HCT116 (cell line): ENCODE measurements at regions not wholly inside any gene's neighbourhood (a gene's known extent, or its start where the extent isn't known, plus 50 kb on each side); places are given as distances from the start of the nearest gene placed in this dataset.

Source experiments
- ATAC-seq: fragments of 200-7000 bp; cut with Tn5 transposase; 2 replicates; pipeline ENCODE4 v1.9.1; 2020; ENCODE audit warnings: mild to moderate bottlenecking, moderate library complexity
- BruUV-seq: library from RNA; stranded (reverse); fragments of 400-500 nt; replicated peaks from 2 replicates; lab custom pipeline; 2021; lab: Mats Ljungman, UMichigan
- CTCF ChIA-PET: fragments of 300-600 bp; sonication (Branson Sonifier 250); formaldehyde crosslinking; loops from one replicate; lab custom pipeline; 2021; ENCODE audit warnings: antibody characterized with exemption; lab: Charles Lee
- POLR2A ChIA-PET: fragments of 300-600, 350-600 bp; sonication (Branson Sonifier 250); formaldehyde crosslinking; loops from one replicate; lab custom pipeline; 2021; ENCODE audit warnings: antibody characterized with exemption; lab: Charles Lee
- RAD21 ChIA-PET, 2 experiments: fragments of 300-600 bp; sonication (Branson Sonifier 250); formaldehyde crosslinking; loops; one replicate each; lab custom pipeline; 2023; ENCODE audit warnings: low total read pairs in 2 of 2; ENCODE audit not compliant: uncharacterized antibody in 2 of 2, unreplicated experiment in 2 of 2, low non-redundant PET in 1 of 2; lab: Charles Lee
- DNase-seq: peaks from one replicate; pipeline ENCODE4 v3.0.0-alpha.2; 2010; ENCODE audit warnings: low read depth, low spot score
- H2AFZ ChIP-seq: fragments of 200-600 bp; shearing (Covaris generic), sonication (generic); 2 replicates; pipeline ENCODE4 v1.6.1; 2017; ENCODE audit warnings: low read depth, mixed run types, mixed read lengths, antibody characterized with exemption, low read length; ENCODE audit not compliant: poor library complexity, severe bottlenecking
- H3K27ac ChIP-seq: 2 replicates; pipeline ENCODE4 v1.5.1; 2012; ENCODE audit warnings: low read depth, low read length
- H3K27me3 ChIP-seq: fragments of 200-600 bp; sonication (generic); 2 replicates; pipeline ENCODE4 v1.6.1; 2016; ENCODE audit warnings: mixed run types, low read length, mixed read lengths; ENCODE audit not compliant: insufficient read depth
- H3K36me3 ChIP-seq, 2 experiments: fragments of 200-500 bp in 1 of 2; fragments of 200-600 bp in 1 of 2; sonication (Bioruptor generic) in 1 of 2; sonication (generic) in 1 of 2; 2 replicates each; pipeline versions ENCODE4 v1.5.1 to v1.6.1; 2014 to 2016; ENCODE audit warnings: low read length in 2 of 2, inconsistent platforms in 1 of 2, mixed read lengths in 1 of 2, mixed run types in 1 of 2; ENCODE audit not compliant: insufficient read depth in 2 of 2, control insufficient read depth in 1 of 2
- H3K4me1 ChIP-seq, 2 experiments: fragments of 200-600 bp in 1 of 2; sonication (generic) in 1 of 2; 2 replicates each; pipeline versions ENCODE4 v1.5.1 to v1.6.1; 2012 to 2017; ENCODE audit warnings: low read length in 2 of 2, inconsistent platforms in 1 of 2, mild to moderate bottlenecking in 1 of 2, mixed read lengths in 1 of 2, mixed run types in 1 of 2, moderate library complexity in 1 of 2; ENCODE audit not compliant: insufficient read depth in 2 of 2, control insufficient read depth in 1 of 2
- H3K4me2 ChIP-seq: fragments of 200-600 bp; sonication (generic); 2 replicates; pipeline ENCODE4 v1.6.1; 2017; ENCODE audit warnings: mixed run types, low read length, mixed read lengths
- H3K4me3 ChIP-seq, 2 experiments: fragments of 200-600 bp in 1 of 2; sonication (generic) in 1 of 2; replicated peaks in 1 of 2; 2 replicates each; pipeline ENCODE4 v1.5.1; 2011 to 2016; ENCODE audit warnings: low read length in 2 of 2, control low read depth in 1 of 2, low read depth in 1 of 2, mild to moderate bottlenecking in 1 of 2, mixed read lengths in 1 of 2, mixed run types in 1 of 2
- H3K79me2 ChIP-seq: fragments of 200-600 bp; sonication (generic); 2 replicates; pipeline ENCODE4 v1.6.1; 2017; ENCODE audit warnings: mild to moderate bottlenecking, mixed run types, low read length, moderate library complexity, mixed read lengths; ENCODE audit not compliant: insufficient read depth
- H3K9ac ChIP-seq: fragments of 200-600 bp; sonication (generic); 2 replicates; pipeline ENCODE4 v1.6.1; 2016; ENCODE audit warnings: low read length, mixed read lengths
- H3K9me2 ChIP-seq: fragments of 200-600 bp; sonication (generic), shearing (Covaris generic); 2 replicates; pipeline ENCODE4 v1.6.1; 2017; ENCODE audit warnings: mixed run types, mild to moderate bottlenecking, moderate library complexity; ENCODE audit not compliant: insufficient read depth
- H3K9me3 ChIP-seq, 2 experiments: fragments of 200-500 bp in 1 of 2; fragments of 200-600 bp in 1 of 2; sonication (Bioruptor generic) in 1 of 2; sonication (generic) in 1 of 2; 2 replicates each; pipeline ENCODE4 v1.6.1; 2014 to 2017; ENCODE audit warnings: low read length in 2 of 2, mixed read lengths in 2 of 2, inconsistent platforms in 1 of 2, low read depth in 1 of 2, mild to moderate bottlenecking in 1 of 2, mixed run types in 1 of 2, moderate library complexity in 1 of 2; ENCODE audit not compliant: control insufficient read depth in 1 of 2, insufficient read depth in 1 of 2
- H4K20me1 ChIP-seq: fragments of 200-600 bp; sonication (generic), shearing (Covaris generic); 2 replicates; pipeline ENCODE4 v1.6.1; 2017; ENCODE audit warnings: mixed run types, mild to moderate bottlenecking, moderate library complexity; ENCODE audit not compliant: insufficient read depth
- ATF3 ChIP-seq: IDR thresholded peaks from 2 replicates; pipeline ENCODE4 v1.6.1; 2012
- CBX3 ChIP-seq: IDR thresholded peaks from 2 replicates; pipeline ENCODE4 v1.6.1; 2012; ENCODE audit warnings: low read depth
- CEBPB ChIP-seq: IDR thresholded peaks from 2 replicates; pipeline ENCODE4 v1.6.1; 2012; ENCODE audit warnings: low read depth
- EGR1 ChIP-seq: IDR thresholded peaks from 2 replicates; pipeline ENCODE4 v1.6.1; 2012; ENCODE audit warnings: low read depth
- EZH2 ChIP-seq: fragments of 200-600 bp; sonication (generic); IDR thresholded peaks from 2 replicates; pipeline ENCODE4 v1.6.1; 2017; ENCODE audit warnings: antibody characterized with exemption, mixed run types
- EZH2phosphoT487 ChIP-seq: fragments of 200-600 bp; IDR thresholded peaks from 2 replicates; pipeline ENCODE4 v1.6.1; 2018; ENCODE audit warnings: antibody characterized with exemption, borderline replicate concordance
- FOSL1 ChIP-seq: IDR thresholded peaks from 2 replicates; pipeline ENCODE4 v1.6.1; 2012; ENCODE audit warnings: low read depth
- JUND ChIP-seq: IDR thresholded peaks from 2 replicates; pipeline ENCODE4 v1.6.1; 2012
- POLR2AphosphoS5 ChIP-seq: IDR thresholded peaks from 2 replicates; pipeline ENCODE4 v1.6.1; 2011; ENCODE audit warnings: mild to moderate bottlenecking, low read depth, low read length, moderate library complexity
- RAD21 ChIP-seq: IDR thresholded peaks from 2 replicates; pipeline ENCODE4 v1.6.1; 2012; ENCODE audit warnings: low read depth, mild to moderate bottlenecking
- SIN3A ChIP-seq: IDR thresholded peaks from 2 replicates; pipeline ENCODE4 v1.6.1; 2012; ENCODE audit warnings: low read depth
- SP1 ChIP-seq: IDR thresholded peaks from 2 replicates; pipeline ENCODE4 v1.6.1; 2012; ENCODE audit warnings: low read depth
- SRF ChIP-seq: IDR thresholded peaks from 2 replicates; pipeline ENCODE4 v1.6.1; 2012; ENCODE audit warnings: low read depth
- TCF7L2 ChIP-seq: IDR thresholded peaks from 2 replicates; pipeline ENCODE4 v1.7.0; 2011; ENCODE audit warnings: borderline replicate concordance, inconsistent platforms; ENCODE audit not compliant: insufficient read depth, insufficient read length; ENCODE audit errors: extremely low read depth
- ZBTB33 ChIP-seq: IDR thresholded peaks from 2 replicates; pipeline ENCODE4 v1.6.1; 2011; ENCODE audit warnings: mild to moderate bottlenecking, low read length, moderate library complexity; ENCODE audit not compliant: insufficient replicate concordance; ENCODE audit errors: extremely low read depth
- ZFX ChIP-seq: fragments of 450-650 bp; IDR thresholded peaks from 2 replicates; pipeline ENCODE4 v1.6.1; 2017
- intact Hi-C: fragments of 100-400 bp; cut with micrococcal nuclease; formaldehyde crosslinking; loops from 2 replicates; pipeline ENCODE4 v1.10.0; 2022
- TF ChIP-seq, protein P1 (sequence below), 3 experiments: fragments of 200-600 bp in 1 of 3; sonication (generic) in 1 of 3; IDR thresholded peaks in 2 of 3; conservative IDR thresholded peaks in 1 of 3; 2 replicates each; pipeline ENCODE4 v1.5.1; 2012 to 2017; ENCODE audit warnings: low read depth in 2 of 3, low read length in 2 of 3, antibody characterized with exemption in 1 of 3, borderline replicate concordance in 1 of 3, control low read depth in 1 of 3, mild to moderate bottlenecking in 1 of 3, mixed read lengths in 1 of 3, mixed run types in 1 of 3, moderate library complexity in 1 of 3; ENCODE audit not compliant: insufficient read depth in 1 of 3
- TF ChIP-seq, protein P2 (sequence below): IDR thresholded peaks from 2 replicates; pipeline ENCODE4 v1.6.1; 2012; ENCODE audit warnings: low read depth

DNA sequence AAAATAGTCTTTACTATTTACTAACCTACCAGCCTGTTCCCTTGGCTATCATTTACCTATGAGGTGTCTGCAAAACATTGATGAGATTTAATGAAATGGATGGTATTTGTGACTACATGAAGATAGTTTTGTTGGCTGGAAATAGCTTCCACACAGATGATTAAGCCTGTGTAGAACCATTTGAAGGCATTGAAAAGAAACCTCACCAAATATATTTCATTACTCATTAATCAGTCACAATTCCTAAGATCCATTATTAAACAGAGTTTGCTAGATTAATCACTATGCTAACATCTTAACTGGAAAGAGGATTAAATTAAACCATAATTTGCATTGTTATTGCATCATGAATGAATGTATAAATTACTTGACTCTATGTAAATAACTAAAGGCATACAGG is 560.3 kb downstream of the BMP2 start:
- TF ChIP-seq RAD21 (no peak), JUND (no peak), FOSL1 (no peak), SIN3A (no peak), ATF3 (no peak), TCF7L2 (no peak), SRF (no peak), EZH2phosphoT487 (no peak), SP1 (no peak), EGR1 (no peak), CBX3 (no peak), CEBPB (no peak), EZH2 (no peak), ZBTB33 (no peak), ZFX (no peak), POLR2AphosphoS5 (no peak)
- TF ChIP-seq, protein P1, sequence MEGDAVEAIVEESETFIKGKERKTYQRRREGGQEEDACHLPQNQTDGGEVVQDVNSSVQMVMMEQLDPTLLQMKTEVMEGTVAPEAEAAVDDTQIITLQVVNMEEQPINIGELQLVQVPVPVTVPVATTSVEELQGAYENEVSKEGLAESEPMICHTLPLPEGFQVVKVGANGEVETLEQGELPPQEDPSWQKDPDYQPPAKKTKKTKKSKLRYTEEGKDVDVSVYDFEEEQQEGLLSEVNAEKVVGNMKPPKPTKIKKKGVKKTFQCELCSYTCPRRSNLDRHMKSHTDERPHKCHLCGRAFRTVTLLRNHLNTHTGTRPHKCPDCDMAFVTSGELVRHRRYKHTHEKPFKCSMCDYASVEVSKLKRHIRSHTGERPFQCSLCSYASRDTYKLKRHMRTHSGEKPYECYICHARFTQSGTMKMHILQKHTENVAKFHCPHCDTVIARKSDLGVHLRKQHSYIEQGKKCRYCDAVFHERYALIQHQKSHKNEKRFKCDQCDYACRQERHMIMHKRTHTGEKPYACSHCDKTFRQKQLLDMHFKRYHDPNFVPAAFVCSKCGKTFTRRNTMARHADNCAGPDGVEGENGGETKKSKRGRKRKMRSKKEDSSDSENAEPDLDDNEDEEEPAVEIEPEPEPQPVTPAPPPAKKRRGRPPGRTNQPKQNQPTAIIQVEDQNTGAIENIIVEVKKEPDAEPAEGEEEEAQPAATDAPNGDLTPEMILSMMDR (IDR thresholded peaks at IDR 0.05 in 2 of 3, conservative IDR thresholded peaks at IDR 0.05 in 1 of 3; ENCODE audit: borderline replicate concordance in 1 of 3, insufficient read depth in 1 of 3, low read depth in 2 of 3, low read length in 2 of 3): no peak
- TF ChIP-seq, protein P2, sequence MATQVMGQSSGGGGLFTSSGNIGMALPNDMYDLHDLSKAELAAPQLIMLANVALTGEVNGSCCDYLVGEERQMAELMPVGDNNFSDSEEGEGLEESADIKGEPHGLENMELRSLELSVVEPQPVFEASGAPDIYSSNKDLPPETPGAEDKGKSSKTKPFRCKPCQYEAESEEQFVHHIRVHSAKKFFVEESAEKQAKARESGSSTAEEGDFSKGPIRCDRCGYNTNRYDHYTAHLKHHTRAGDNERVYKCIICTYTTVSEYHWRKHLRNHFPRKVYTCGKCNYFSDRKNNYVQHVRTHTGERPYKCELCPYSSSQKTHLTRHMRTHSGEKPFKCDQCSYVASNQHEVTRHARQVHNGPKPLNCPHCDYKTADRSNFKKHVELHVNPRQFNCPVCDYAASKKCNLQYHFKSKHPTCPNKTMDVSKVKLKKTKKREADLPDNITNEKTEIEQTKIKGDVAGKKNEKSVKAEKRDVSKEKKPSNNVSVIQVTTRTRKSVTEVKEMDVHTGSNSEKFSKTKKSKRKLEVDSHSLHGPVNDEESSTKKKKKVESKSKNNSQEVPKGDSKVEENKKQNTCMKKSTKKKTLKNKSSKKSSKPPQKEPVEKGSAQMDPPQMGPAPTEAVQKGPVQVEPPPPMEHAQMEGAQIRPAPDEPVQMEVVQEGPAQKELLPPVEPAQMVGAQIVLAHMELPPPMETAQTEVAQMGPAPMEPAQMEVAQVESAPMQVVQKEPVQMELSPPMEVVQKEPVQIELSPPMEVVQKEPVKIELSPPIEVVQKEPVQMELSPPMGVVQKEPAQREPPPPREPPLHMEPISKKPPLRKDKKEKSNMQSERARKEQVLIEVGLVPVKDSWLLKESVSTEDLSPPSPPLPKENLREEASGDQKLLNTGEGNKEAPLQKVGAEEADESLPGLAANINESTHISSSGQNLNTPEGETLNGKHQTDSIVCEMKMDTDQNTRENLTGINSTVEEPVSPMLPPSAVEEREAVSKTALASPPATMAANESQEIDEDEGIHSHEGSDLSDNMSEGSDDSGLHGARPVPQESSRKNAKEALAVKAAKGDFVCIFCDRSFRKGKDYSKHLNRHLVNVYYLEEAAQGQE: no peak
- TF ChIP-seq, all 23 proteins: peak for 0
- no peaks in the 10 kb centered on the region for H3K36me3 ChIP-seq
- no peak overlapping the region for H3K9ac ChIP-seq
- no peaks in the 10 kb centered on the region for H3K27me3 ChIP-seq
- H3K4me1 ChIP-seq: no peaks in the 10 kb centered on the region
- ChIA-PET RAD21 (no interaction called here), POLR2A (no interaction called here), CTCF (no interaction called here)
- no peak overlapping the region for H3K4me2 ChIP-seq
- ATAC-seq: no peak
- peaks cover 11 to 24% of the 10 kb centered on the region in 2 experiments; a peak in 2 of 4 replicates for H3K9me3 ChIP-seq
- H4K20me1 ChIP-seq: no peaks in the 10 kb centered on the region
- no TSS peak for BruUV-seq
- no peak overlapping the region for H3K27ac ChIP-seq
- no peak for DNase-seq
- H3K9me2 ChIP-seq: no peaks in the 10 kb centered on the region
- no peak overlapping the region for H3K4me3 ChIP-seq
- no peaks in the 10 kb centered on the region for H3K79me2 ChIP-seq
- intact Hi-C loops: no loop called here
- H2AFZ ChIP-seq: no peak overlapping the region
